ENCODE measurements at regions not wholly inside any gene's neighbourhood (a gene's known extent, or its start where the extent isn't known, plus 50 kb on each side); places are given as distances from the start of the nearest gene placed in this dataset.
"Not testable (repeated sequence)": the region's sequence is repeated elsewhere in the genome, so short reads cannot be mapped to it uniquely, and the experiment has no call there.

DNA sequence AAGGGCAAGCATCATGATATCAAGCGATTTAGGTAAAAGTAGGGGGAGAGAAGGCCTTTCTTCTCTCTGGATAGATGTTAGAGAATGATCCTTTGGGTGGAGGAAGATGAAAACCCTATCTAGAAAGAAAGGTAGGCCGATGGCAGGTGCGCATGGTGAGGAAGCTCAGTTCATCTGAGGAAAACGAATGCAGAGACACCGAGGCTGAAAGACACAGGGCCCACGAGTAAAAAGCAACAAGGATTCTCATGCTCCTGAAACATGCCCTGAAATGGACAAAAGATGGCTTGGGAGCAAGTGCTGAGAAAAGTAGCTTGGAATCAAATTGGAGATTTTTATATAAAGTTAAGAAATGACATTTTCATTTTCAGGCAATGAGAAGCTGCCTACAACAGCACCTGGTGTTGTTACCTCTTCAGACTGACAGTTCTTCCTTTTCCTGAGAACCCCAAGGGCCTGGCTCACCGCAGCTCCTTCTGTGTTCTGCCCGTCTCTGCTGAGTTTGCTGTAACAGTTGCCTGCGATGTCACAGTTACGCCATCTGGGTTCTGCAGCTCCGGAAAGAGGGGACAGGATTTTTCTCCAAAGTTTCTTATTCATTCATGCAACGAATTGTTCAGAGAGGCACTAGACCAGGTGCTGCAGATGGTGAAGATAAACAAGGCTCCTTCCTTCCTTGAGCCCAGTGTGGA is 402.0 kb upstream of the KLF6 start:
- no peak for DNase-seq

DNA sequence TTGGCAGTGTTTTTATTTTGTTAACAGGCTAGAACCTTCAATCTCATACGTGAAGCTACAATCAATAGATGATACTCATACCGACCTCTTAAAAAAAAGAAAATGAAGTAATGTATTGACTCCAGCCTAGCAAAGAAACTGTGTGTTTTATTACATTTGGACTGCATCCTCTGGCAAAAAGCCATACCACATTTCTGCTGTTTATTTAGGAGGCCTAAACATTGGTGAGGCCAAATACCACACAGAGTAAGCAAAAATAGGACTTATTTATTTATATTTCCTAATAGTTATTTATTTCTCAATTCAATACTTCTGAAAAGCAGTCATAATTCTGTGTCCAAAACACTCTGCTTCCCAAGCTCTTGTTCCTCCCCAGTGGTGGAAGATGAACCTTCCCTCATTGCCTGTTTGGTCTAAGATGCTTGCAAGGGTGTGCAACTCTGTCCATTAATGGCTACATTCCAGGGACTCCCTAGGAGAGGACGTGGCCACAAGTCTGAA is 398.8 kb upstream of the KLF6 start:
- no peak for DNase-seq

DNA sequence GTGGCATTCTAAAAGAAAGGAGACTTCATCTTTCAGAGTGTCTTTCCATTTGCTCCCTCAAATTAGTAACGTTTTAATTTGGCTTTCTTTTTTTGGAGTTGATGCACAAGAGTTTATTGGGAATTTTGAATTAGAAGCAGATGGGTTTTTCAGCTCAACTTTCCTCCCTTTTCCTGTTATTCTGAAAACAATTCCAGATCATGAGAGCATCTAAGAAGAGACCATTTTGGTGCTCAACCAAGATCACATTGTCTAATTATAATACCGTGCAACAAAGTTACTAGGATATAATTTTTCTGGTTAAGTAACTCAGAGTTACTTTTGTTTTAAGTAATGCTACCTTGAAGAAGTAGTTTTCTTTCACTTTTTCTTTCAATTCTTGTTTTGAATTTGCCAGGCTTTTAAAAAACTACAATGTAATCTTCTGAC is 396.6 kb upstream of the KLF6 start:
- DNase-seq = no peak

DNA sequence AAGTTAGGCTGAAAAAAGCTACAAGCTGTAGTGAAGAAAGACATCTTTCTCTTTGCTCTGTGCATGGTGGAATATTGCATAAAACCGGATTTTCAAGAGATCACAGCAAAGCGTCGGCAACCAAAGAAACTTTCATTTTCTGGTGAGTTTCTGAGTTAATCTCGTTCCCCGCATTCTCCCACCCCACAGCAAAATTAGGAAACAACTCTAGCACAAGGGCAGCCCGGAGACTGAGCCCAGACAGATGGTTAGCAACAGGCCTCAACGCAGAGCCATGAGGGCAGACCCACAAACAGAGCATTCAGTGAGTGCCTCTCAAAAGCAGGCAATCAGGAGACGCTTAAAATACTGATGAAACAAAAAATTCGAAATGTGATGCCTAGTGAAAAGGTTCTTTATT is 396.1 kb upstream of the KLF6 start:
- no peak for DNase-seq

DNA sequence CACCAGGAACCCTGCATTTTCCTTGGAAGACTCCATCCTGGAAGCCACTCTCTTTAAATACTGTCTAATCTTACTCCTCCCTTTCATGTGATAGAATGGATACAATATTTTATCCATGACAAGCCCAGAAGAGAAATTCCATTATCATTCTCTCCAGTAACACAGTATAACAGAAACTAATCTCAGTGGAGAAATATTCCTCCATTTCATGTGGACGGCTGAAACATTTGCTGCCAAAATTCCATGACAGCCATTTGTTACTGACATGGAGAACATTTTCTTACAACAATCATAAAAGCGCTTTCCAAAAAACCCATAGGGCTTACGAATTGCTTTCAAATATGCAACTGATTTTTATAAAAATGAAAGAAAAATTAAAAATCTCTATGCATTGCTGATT is 392.8 kb upstream of the KLF6 start:
- no peak for DNase-seq

DNA sequence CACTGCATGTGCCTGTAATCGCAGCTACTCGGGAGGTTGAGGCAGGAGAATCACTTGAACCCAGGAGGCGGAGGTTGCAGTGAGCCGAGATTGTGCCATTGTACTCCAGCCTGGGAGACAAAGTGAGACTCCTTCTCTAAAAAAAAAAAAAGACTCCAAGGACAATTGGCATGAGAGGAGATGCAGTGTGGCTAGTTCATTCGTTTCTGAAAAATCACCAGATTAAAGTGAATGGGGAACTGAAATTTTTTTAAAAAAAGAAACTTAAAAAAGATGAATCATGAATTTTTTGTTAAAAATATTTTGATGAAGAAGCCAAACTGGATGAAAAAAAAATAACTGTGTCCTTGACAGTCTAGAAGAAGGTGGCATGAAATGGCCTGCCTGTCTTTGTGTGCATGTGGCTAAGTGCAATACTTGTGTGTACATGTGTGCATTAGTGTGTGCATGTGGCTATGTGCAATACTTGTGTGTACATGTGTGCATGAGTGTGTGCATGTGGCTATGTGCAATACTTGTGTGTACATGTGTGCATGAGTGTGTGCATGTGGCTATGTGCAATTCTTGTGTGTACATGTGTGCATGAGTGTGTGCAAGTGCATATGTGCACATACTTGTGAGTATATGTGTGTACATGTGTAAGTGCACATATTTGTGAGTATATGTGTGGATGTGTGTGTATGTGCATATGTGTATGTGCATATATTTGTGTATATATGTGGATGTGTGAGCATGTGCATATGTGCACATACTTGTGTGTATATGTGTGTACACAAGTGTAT is 391.7 kb upstream of the KLF6 start:
- no peak for DNase-seq

DNA sequence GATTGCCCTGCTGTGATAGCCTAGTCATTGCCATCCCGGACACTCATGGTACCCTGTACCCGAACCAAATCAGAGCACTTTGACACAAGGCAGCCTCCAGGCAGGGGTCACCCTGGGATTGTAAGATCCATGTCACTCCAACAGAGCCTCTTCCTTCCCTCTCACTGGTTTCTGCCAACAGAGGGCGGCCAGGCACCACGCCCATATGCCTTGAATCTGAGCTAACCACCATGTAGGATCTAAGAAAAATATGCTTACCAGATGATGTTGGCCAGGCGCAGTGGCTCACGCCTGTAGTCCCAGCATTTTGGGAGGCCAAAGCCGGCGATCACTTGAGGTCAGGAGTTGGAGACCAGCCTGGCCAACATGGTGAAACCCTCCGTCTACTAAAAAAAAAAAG is 389.2 kb upstream of the KLF6 start:
- DNase-seq = no peak

DNA sequence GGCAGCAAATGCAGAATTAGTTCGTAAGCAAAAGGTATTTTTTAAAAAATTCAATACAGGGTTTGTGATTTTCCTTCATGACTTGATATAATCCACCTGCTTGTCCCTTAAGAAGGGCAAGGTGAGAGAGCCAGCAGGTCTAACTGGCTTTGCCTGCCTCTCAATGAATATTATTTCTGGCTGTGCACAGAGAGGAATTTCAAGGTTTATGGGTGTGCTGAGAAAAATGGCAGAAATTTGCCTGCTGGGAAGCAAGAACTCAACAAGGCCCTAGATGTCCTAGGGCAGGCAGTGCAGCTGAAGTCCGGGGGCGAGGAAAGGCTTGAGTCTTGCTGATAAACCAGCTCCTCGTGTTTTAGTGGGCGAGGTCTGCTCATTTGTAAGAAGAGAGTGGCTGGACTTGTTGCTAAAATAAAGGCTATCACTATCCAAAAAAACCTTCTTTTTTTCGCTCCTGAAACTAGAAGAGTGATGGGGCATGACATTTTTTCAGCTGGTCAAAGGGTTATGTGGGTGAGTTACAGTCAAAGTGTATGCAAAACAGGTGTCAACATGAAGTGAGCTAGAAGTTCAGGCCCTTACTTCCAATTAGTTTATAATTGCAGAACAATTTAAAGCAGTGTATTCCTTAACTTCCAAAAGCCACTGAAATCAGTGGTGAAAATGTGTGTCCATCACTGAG is 385.8 kb upstream of the KLF6 start:
- DNase-seq = no peak

DNA sequence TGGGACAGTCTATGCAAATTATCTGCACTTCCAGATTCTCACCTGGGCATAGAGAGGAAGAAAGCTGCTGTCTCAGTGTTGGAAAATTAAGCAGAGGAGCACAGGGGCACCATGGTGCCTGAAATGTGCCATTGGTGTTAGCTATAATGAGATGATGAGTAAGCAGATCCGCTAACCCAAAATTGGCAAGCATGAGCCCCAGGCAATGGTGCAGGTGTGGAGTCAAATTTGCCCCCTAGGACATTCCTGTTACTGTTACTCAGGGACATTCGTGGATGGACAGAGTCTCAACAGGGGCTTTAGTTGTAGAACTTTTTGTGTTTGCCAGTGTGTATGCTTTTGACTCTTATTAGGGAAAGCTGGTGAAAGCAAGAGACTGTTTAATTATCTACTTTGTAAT is 385.2 kb upstream of the KLF6 start:
- DNase-seq = no peak

DNA sequence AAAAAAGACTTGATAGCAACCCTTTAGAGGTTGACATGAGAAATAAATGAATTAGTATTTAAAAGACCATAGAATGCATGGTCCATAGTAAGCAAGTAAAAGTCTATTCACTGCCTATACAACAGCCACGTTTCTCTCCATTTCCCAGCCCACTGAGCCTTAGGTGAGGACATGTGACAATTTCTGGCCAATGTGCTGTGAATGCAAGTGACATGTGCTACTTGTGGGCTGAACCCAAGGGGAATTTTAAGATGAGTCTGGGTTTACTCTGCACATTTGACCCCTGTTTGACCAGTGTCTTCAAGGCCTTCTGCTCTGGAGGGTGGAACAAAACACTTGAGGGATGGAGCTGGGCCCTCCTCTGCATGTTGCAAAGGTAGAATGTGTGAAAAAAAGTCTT is 384.4 kb upstream of the KLF6 start:
- DNase-seq = no peak

DNA sequence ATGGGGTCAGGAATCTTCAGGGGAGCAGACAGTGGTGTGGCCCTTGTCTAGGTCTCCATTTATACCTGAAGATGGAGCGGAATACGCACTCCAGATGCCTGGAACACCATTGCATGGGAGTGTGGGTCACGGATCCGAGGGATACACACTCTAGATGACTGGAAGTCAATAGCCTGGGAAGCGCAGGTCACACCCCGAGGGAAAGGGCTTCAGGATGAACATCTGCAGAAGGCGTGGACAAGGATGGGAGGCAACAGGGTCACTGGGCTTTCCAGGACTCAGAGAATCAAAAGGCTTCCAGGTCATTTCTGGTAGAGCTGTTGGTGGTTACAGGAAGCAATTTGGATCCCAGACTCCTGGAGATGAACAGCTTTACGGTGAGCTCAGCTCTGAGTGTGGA is 382.2 kb upstream of the KLF6 start:
- no peak for DNase-seq

DNA sequence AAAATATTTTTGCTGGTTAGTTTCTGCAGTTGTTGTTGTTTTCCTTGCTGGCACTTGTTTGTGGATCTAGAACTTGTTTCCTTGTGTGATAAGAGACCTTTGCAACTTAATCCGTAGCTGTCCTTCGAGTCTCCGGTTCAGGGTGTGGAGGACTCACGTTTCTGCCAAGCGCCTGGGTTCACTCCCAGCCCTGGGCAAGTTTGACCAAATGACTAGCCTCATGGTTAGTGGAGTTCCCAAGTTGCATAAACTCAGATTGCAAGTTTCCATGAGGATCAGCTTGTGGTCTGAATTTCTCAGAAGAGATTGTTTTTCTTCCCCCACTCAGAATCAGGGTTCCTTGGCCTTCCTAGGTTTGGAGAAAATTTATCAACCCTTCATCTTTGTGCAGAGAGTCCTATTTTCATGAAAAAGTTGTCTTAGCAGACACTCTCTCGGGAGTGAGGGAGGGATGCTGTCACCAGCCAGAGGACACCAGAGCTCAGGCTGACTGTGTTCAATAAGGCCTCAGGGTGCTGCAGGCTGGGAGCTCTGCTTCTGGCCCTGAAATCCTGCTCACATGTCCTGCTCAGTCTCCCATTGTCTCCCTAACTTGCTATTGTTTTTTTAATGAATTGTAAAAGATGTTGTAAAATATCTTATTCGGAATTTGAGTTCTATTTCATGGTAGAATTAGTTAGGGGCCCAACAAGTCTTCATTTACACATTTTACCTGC is 377.7 kb upstream of the KLF6 start:
- no peak for DNase-seq

DNA sequence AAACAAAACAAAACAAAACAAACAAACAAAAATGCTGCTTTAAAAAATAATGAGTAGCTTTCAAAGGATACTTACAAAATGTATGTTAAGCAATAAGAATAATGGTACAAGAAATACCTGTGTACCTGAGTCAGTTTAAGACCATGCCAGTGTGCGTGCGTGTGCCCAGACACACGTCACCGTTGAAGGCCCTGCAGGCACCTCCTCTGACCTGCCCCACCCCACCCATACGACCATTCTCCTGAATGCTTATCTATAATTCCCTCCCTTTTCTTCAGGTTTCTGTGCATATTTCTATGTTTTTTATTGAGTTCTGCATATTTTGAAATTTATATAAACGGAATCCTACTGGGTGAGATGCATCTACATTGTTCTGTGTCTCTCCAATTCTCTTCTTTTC is 374.2 kb upstream of the KLF6 start:
- no peak for DNase-seq

DNA sequence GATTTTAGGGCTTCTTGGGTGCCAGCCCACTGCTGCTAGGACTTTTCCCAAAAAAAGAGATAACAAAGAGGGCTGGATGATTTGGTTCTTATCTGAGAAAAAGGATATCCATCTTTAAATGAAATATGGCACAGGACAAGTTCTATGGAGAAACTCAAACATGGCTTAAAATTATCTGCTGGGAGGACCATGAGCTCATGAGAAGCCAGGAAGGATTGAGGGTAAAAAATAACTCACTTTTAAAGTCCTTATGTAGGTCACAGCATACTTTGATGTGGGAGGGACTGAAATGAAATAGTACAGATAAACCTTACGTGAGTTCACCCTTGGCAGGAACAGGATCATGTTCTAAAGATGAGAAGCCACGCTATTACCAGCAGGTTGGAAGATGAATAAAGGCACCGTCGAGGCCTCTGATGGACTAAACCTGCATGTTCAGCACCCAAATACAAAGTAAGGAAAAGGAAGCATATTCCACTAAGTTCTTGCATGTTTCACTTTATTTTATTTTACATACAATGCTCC is 369.2 kb upstream of the KLF6 start:
- peak in 1 of 2 donors; percentile 51 for DNase-seq

DNA sequence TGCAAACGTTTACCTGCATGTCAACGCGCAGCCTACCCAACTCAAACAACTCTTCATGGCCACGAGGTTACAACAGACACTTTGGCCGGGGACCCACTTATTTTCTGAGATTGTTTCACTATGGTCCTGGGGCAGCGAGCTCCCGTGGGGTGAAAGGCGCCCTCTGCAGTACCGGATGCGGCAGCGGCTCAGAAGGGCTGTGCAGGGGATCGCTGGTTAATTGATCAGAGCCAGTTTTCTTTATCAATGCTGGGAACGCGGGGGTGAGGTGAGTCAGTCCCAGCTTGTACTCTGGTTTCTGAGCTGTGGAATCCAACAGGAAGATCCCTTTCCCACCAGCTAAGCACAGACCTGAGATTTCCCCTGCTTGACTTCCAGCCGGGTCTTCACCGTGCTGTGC is 366.5 kb upstream of the KLF6 start:
- DNase-seq = no peak

DNA sequence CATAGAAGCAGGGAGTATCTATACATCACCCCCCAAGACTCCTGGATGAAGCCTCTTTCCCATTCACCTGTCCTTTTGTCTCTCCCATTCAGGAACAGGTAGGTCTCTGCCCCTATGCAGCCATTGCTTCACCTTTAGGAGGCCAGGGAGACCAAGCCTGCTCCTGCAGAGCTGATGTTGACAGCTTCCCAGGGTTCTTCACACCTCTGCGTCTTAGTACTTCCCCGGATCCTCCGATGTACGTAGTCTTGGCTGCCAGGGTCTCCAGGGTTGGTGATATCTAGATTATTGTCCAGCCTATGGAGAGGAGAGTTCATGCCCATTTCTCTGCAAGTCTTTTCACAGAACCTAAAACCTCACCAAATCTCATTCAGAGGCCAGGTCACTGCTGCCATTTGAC is 365.7 kb upstream of the KLF6 start:
- DNase-seq = no peak

DNA sequence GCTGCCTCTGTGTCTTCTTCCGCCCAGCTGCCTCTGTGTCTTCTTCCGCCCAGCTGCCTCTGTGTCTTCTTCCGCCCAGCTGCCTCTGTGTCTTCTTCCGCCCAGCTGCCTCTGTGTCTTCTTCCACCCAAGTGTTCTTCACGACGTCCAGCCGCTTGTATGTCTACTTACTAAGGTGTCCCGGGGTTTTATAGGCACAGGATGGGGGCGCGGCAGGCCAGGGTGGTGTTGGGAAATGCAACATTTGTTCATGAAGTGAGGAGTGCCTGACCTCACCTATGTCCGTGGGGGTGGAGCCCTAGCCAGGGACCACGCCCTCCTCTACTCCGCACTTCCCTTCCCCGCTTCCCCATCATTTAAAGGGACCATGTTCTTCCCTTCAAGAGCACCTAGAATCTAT is 364.5 kb upstream of the KLF6 start:
- not testable (repeated sequence) for DNase-seq

DNA sequence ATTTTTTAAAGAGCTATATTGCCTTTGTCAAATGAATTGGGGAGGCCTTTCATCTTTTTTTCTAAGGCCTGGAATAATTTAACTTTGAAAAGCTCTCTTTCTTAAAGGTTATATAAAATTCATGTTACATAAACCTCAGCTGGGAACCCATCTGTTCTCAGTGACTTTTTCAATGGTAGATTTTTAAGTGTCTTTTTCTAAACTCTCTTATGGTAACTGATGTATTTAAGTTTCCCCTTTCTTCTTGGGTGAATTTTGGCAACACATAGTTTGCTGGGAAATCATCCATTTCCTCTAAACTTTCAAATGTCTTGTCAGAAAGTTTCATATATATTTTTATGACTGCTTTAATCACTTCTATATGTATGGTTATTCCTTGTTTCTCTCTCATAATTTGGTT is 362.2 kb upstream of the KLF6 start:
- no peak for DNase-seq

DNA sequence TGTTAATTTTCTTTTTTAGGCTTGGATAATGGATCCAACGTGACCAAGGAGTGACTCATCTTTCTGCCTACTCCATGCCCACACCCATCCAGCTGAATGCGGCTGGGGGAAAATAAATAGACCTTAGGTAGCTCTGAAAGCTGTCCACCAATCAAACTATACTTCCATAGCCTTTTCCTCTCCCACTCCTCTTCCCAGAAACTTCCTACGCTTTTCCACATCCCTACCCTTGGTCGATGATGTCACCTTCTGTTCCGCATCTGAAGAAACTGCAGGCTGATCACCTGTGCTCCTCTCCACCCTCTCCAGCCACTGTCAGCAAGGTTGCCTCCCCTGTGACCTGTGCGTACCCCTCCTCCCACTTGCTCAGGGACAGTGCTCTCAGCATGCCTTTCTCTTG is 359.8 kb upstream of the KLF6 start:
- no peak for DNase-seq

DNA sequence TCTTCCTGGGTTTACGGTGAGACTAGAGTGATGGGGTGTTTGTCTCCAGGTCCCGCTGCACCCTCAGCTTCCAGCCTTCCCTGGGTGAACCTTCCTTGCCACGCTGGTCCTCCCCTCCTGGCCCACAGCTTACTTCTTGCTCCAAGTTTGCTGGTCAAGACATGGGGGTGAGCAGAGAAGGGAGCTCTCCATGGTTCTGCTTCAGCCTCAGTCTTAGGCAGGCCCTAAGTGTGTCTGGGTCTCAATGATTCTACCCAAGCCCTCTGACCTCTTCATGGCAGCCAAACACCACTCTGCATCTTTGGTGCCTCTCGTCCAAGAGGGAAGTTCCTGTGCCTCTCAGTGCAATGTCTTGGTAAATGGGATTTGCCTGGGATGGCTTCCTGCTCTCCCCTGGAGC is 356.5 kb upstream of the KLF6 start:
- DNase-seq = no peak

DNA sequence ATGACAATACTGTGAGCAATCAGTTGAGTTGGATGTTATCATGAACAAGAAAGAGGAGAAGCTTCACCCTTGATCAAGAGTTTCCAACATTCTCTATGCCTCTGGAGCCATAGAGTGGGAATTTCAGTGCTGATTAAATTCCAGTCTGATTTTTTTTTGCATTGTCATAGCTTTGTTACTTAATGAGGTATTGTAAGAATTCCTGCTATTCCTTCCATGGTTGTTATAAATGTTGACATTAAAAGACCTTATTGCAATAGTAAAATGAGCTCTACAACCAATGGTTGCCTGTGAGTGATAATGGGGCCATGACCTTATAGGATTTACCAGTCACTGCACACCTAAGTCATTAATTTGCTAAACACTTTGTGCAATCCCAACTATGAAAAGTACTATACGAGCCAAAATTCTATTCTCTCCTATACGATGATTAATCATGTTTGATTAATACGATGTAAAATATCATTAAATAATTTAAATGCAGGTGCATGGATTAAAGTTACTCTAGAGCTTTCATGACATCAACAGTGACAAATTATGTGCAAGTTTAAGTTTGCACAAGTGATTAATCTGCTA is 353.2 kb upstream of the KLF6 start:
- no peak for DNase-seq

DNA sequence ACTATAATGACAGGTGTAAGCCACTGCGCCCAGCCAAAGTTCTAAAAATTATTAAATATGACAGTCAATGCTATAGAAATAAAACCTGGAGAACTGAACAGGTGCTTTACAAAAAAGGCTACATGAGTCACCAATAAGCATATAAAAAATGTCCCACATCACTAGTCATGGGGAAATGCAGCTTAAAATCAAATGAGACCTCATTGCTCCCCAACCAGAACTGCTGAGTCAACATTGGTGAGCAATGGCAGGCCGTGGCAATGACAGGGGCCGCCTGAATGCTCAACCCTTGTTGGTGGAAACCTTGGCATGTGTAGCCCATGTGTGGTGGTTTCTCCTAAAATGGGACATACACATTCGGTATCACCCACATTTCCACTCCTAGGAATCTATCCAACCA is 352.3 kb upstream of the KLF6 start:
- no peak for DNase-seq

DNA sequence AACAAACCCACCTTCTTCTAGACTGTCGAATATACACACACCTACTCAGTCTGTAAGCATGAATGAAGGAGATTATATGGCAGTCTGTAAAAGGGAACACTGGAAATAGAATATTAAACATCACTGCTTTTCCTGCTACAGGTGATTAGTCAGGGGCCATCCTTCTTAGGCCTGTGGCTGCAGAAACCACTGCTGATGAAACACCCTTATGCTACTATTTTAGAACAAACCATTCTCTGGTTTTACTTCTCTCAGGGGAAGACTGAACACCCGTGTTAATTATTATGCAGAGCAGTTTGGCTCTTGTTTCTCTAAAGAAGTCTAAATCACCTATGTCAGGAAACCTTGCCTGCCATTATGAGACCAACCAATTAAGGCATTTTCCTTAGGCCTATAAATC is 351.1 kb upstream of the KLF6 start:
- DNase-seq = no peak

Measured in CD4-positive, alpha-beta T cell treated with Interleukin-4 for 1 hour (primary cell).